ENCODE measurements at regions not wholly inside any gene's neighbourhood (a gene's known extent, or its start where the extent isn't known, plus 50 kb on each side); places are given as distances from the start of the nearest gene placed in this dataset.

DNA sequence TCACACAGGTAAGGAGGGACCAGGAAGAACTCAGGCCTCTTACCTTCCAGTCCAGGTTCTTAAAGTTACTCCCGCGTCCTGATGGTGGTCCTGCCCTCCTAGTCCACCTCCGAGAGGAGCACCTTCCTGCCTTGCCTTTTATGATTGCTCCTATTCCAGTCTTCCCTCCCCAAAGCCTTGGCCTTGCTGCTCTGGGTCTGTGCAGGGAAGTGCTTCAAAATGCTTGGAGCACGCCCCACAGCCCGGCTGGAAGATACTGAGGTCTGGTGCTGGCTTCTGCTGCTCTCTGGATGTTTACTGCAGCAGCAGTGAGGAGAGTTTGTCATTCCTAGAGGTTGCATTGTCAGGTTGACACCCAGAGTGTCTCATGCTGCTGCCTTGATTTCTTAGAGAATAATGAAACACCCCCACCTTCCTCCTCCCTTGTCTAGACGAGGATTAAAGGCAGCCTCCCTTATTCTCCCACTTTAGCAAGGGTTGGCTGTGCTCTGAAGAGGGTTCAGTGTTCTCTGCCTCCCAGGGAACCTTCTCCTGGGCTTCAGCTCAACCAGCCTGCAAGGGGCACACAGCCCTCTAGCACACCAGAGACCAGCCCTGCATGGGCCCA, 142.2 kb upstream of the CACNA1E start:
- DNase-seq = no peak

DNA sequence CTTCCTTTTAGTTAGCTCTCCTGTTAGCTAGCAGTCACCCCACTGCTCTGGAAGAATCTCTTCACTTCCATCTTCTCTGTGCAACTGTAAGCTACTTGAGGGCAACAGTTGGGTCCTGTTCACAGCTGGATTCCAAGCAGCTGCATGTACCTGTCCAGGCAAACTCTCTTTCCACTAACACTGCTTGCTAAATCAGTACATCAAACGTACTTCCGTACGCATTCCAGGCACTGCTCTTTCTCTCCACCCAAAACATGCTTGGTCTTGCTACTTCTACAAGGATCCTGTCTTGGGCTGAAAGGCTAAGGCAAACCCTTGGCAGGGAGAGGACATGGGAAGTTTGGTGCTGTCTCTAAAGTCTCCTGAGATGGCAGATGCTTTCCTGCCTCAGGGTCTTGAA, 139.2 kb upstream of the CACNA1E start:
- DNase-seq = no peak

DNA sequence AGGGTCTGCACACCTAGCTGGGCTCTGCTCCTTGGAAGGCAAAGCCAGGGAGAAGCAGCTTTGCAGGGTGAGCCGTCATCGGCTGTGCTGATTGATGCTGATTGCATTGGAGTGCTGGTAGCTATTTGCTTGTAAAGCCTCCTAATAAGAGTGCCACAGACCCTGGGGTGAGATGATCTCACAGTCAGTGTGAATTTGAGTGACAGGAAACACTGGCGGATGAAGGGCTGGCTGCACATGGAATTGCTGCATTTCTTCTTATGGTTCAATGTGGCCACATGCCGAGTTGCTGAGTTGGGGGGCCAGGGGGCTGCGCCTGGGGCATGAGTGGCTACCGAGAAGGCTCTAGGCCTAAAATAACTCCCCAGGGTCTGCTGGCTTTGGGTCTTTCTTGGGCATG, 138.2 kb upstream of the CACNA1E start:
- no peak for DNase-seq

DNA sequence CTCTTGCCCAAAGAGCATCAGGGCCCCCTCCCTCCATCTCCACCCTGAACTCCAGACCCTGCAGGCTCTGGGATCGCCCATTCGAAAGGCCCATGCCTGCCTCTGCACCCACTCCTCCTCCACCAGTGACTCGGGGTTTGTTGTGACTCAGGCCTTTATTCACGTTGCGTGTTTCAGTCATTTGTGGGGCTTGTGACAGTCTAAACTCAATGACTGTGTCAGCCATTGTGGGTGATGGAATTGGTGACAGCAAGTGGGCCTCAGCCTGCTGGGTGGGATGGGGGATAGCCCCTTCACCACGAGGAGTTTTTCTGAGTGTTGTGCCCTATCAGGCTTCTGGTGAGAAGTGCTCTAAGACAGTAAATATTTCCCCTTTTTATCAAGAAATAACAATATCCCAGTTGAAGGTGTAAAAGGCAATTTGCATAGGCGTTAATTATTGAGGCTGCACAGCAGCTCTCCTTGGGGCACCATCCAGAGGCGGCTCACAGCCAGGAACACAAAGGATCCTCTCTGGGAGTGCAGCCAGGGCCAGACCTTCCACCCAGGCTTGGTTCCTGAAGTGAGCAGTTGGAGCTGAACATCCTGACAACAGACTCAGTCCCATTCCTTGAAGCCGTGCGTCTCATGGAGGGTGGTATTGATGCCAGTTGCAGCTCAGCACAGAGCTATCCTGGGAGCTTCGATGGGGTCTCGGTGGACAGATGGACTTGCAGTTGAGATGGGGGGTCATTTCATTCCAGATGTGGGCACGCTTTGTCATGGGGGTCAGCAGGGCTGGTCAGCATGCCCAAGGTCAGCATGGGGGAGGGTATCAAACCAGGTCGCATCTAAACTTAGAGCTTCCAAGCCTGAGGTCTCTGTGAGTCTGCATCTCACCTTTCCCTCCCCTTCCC, 135.6 kb upstream of the CACNA1E start:
- DNase-seq = no peak

DNA sequence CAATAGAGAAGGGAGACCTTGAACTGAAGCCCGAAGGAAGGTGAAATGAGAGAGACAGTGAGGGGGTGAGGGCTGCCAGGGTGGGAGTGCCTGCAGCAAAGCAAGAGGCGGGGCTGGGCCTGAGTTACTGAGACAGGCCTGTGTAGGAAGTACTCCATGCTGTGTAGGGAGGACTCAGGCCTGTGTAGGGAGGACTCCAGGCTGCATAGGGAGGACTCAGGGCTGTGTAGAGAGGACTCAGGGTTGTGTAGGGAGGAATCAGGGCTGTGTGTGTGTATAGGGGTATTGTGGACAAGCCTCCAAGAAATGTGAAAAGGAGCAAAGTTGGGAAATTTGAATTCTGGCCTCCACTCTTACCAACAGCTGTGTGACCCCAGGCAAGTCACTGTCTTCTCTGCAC, 133.8 kb upstream of the CACNA1E start:
- no peak for DNase-seq

DNA sequence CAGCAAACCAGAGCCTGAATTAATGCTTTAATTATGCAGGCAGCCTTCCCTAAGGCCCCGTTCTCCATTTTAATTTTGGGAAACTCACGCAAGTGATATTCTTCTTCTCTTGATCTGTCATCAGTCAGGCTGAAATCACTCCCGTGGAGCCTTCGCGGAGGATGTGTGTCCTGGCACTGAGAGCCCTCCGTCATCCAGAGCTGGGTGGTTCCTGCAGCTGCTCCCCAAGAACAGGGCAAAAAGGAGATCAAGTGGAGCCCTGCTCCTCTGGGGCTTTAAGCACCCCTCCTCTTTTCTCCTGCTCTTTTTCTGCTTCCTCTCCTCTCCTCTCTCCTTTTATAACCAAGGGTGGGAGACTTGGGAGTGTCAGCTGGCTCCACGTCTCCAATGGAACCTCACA, 133.2 kb upstream of the CACNA1E start:
- DNase-seq = no peak

DNA sequence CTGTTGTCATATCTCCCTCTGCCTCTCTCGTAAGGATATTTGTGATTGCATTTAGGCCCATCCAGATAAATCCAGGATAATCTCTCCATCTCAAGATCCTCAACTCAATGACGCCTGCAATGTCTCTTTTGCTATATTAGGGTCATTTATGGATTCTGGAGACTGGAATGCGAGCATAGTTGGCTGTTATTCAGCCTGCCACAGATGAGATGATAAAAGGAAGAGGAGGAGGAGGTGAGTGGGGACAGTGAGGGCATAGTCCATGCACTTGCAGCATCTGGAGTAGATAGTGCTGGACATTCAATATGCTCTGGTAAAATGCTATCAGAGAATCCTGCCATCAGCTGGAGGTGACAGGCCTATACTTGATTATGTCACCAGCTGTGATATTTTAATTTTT, 131.6 kb upstream of the CACNA1E start:
- DNase-seq = no peak

DNA sequence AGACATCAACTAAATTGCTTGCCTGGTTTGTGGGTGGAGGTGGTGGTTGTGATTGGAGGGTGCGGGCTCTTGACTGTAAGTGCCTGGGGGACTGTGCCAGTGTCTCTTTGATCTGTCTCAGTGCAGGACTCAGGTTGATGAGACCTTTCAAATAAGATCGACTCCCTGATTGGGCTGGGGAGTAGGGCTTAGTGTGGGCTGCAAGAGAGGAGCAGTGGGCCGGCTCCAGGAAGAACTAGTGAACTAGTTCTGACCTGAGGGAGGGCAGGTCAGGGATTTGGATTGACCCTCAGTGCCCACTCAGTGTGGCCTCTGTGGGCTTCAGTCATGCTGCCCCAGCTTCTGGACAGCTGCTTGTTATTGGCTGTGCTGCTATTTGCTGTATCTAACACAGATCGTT, 130.6 kb upstream of the CACNA1E start:
- no peak for DNase-seq

DNA sequence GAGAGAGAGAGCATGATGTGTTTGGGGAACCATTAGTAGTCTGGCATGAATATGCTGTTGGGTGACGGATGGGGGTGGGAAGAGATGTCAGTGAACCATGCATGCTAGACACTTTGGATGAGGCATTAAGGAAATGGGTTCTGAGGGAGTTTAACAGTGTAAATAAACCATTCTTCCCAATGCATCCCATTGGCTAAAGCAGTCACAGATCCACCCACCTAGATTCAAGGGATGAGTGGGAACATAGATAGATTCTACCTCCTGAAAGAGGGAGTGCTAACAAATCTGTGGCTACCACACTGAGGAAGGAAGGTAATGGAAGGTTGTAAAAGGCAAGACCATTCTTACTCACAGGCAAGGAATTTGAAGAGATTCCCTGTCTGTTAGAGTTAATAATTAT, 129.8 kb upstream of the CACNA1E start:
- DNase-seq = no peak

DNA sequence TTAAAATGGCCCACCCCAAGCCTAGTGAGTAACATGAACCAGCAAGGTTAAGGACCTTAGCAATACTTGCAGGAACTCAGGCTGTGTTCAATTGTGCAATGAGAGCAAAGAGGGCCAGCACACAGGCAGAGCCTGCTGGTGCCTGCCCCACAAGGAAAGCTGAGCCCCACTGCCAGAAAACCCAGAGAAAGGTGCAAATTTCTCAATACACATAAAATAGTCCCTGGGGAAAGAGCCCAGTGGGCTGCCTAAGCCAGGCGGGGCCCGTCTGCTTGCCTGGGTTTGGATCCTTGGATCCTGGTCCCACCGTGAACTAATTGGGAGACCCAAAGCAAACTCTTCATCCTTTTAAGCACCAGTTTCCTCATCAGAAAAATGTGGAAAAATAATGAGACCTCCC, 128.5 kb upstream of the CACNA1E start:
- no peak for DNase-seq

DNA sequence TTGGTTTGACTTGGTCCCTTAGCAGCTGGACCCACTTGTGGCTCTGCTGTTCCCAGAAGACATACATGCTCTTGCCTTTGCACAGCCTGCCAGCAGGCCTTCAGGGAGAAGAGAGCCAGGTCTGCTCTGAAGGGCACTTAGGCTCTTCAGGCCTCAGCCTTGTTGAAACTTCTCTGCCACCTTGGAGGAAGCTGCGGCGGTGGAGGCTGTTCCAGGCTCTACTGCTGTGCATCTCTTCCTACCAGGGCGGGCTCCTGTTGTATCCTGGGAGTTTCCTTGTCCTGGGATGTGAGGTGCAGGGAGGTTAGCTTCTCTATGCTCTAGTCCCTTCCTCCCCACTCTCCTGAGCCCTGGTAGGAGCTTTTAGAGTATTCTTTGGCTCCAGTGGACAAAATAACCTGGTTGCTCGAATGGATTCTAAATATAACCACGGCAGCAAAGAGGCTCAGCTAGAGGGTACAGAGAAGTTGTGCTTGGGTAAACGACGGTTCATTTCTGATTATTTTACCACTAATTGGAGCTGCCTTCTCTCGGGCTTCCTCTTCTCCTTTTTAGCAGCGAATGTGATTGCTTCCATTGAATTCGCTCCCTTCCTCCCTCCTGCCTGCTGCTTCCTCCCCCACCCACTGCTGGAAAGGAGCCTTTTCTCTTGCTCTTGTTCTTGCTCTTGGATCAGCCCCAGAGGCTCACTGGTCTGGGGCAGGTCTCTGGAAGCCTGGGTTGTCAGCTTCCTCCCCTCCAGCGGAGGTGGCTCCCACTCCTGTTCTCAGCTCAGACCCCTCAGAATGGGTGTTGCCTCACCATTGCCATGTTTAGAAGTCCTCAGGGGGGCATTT, 126.6 kb upstream of the CACNA1E start:
- no peak for DNase-seq

DNA sequence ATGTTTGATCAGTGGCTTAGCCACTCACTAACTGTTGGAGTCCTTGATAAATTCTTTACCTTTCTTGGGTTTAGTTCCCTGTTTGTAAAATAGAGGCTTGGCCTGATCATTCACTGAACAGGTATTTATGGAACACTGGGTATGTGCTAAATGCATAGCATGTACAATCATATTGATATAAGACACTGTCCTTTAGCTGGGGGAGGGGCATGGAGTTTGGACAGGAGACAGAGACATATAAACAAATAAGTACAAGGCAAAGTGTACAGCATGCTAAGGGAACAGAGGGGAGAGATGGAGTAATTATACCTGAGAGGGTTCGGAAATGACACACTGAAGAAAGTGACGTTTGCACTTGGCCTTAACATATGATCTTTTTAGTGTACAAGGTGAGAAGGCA, 124.3 kb upstream of the CACNA1E start:
- DNase-seq = no peak

DNA sequence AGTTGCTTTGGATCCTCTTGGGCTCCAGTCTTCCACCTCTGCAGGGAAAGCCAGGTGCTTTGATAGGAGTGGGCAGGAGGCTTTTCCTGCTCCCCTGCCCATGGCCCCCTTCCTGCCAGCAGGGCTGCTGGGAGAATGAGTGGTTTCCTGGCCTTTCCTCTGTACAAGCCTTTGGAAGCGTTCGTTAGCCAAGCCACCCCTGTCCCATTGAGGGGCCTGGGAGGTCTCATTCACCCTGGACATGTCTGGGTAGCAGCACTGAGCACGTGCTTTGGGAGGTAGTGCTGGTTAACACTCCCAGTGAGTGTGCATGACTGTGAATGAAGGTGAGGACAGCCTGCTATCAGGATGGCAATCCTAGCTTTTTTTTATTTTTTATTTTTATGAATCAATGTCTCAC, 118.5 kb upstream of the CACNA1E start:
- no peak for DNase-seq

DNA sequence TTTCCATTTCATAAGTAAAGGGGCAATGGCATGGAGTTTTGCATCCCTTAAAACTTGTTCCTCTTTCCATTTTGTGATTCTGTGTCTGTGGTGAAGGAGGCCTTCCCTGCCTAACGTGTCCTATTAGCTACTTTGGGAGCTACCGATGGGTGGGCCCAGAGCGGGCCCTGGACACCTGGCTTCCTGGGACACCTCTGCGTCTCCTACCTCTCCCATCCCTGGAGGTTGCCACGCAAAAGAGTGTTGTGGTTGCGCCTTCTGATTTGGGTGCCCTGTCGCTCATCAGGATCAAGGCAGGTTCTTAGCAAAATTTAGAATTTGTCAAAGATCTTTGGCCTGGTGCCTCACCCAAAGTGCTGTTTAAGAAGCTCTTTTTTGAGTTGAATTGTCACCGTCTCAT, 116.4 kb upstream of the CACNA1E start:
- DNase-seq = no peak

DNA sequence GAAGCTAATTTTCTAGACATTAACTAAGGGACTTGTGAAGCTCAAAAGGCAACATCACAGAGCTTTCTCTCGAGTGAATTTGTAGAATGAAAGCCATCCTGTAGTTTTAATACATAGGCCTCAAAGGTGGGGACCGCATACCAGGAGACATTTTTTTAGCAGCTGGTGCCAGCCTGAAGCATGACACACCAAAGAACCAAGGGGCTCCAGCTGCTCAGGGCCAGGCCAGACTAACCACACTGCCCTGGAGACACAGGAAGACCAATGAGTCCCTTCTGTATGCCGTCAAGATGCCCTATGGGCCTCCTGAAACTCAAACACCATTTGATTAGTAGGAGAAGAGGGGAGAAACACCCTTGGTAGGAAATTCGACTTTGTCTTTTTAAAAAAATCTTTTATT, 113.9 kb upstream of the CACNA1E start:
- DNase-seq = no peak

DNA sequence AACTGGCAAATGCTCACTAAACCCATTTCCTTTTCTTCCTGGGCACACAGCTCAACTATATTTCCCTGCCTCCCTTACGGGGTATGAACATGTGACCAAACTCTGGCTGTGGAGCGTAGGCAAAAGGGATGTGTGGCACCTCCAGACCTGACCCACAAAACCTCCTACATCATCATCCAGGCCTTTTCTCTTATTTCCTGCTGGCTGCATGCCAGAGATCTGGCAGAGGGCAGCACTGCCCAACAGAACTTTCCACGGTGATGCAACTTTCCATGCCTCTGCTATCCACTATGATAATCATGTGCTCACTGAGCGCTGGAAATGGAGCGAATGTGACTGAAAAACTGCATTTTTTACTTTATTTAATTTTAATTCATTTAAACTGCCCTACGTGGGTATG, 99.6 kb upstream of the CACNA1E start:
- no peak for DNase-seq

DNA sequence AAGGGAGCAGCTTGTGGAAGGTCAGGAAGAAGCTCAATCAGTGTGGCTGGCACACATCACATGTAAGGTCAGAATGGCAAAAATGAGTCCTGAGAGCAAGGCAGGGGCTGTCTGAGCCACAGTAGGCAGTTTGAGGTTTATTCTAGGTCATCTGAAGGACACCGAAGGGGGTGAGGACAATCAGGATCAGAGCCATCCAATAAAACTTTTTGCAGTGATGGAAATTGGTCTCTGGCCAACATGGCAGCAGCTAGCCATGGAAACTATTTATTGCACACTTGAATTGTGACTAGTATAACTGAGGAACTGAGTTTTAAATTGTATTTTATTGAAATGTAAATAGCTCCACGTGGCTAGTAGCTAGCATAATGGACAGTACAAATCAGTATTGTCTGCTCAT, 97.0 kb upstream of the CACNA1E start:
- no peak for DNase-seq

DNA sequence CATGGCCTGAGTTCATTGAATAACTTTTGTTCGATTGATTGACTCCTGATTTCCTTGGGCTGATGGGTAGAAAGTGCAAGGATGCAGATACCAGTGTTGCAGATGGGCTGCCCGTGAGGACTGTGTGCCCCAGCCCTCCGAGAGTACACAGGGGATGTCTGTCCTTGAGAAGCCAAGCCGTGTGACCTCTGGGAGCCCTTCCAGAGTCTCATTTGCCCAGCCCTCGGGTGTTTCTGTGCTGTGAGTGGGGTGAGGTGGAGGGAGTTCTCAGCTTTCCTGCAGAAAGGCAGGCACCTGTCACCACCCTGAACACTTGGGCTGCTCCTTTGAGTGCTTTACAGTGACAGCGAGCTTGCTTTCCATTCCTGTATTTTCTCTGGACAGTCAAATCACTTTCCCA, 96.4 kb upstream of the CACNA1E start:
- DNase-seq = no peak

DNA sequence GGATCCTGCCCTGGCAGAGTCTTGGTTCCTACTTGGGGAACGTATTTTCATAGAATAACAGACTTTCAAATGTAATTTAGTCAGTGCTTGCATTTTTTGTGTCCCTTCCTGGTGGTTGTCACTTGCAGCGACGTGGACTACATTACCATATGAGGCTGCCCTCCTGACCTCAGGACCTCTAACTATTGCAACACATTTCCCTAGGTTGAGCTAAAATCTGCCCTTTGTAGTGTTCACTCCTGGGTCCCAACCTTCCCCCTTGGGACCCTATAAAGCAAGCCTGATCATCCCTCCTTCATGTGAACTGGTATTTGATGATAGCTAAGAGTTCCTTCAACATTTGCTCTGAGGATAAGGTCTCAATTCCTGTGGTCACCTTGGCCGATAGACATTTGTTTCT, 95.6 kb upstream of the CACNA1E start:
- DNase-seq = no peak

DNA sequence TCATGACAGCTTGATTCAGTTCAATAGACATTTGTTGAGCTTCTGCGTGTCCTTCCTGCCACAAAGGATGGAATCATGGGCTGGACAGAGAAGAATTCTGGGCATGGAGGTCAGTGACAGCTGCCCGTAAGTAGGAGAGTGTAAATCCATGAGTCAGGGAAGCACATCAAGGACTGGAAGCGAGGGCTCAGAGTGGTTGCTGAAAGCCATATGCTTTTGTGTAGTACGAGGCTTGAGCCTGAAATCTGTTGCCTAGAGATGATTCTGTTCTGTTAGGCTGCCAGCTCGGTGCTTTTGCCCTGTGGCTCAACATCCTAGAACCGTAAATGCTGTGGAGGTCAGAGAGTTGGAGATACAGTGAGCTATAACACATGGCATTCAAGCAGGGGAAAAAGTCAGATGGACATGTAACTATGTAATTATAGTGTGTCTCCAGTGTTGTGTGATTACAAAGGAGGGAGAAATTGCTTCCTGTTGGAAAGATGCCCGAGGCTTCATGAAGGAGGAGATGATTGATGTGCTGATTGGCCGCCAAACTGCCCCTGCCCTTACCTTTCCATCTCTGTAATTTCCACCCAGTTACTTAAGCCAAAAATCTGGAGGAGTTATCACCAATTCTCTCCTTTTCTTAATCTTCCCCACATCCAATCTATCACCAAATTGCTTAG, 92.8 kb upstream of the CACNA1E start:
- no peak for DNase-seq

DNA sequence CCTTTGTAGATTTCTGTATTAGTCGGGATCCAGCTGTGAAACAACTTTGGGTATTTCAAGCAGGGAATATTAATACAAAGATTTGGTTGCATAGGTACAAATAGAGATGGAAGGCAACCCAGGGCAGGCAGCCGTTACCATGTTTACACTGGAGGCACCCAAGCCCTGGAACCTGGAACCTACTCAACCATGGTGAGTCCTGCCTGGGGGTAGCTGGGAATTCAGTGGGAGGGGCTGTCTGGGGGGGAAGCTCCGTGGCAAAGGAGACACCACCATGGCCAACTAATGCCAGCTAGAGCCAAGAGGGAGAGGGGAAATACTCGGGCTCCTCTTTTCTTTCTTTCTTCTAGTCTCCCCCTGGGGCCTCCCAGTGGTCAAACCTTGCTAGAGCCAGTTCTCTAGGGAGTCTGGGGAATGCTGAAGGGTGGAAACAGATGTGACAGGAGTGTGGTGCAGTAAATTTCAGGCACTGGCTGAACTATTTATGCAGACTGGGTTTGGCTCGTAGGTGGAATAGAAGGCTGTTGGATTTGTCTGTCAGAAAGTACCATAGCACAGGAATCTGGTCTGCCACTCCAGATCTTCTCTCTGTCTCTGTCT, 91.9 kb upstream of the CACNA1E start:
- no peak for DNase-seq

DNA sequence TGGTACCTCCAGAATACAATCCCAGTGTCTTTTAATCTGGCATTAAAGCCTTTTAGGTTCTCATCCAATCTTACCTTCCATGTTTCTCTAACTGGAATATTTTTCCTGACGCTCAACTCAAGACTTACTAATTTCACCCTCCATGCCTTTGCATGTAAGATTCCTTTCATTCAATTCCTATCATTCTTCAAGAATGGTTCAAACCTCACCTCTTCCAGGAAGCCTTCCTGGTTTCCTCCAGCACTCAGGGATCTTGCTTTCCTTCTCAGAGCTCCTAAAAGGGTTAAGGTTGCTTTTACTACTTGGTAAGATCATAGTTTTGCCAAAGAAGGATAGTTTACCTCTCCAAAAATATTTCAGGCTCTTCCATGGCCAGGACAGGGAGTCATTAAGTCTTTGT, 91.2 kb upstream of the CACNA1E start:
- no peak for DNase-seq

Measured in fibroblast of skin of right quadriceps (primary cell).